Activated naive CD4-positive, alpha-beta T cell treated with anti-CD3 and anti-CD28 coated beads for 36 hours (primary cell): ENCODE measurements at regions not wholly inside any gene's neighbourhood (a gene's known extent, or its start where the extent isn't known, plus 50 kb on each side); places are given as distances from the start of the nearest gene placed in this dataset.
"Not testable (repeated sequence)": the region's sequence is repeated elsewhere in the genome, so short reads cannot be mapped to it uniquely, and the experiment has no call there.

Source experiments
- CTCF ChIA-PET: fragments of 350-600 bp; sonication (Branson Sonifier 250); formaldehyde crosslinking; loops from one replicate; lab custom pipeline; 2021; ENCODE audit warnings: antibody characterized with exemption; lab: Charles Lee
- DNase-seq: peaks from one replicate; pipeline ENCODE4 v3.0.0-alpha.2; 2020
- H3K27ac Mint-ChIP-seq: one replicate; pipeline ENCODE4 v1.8.0; 2021; ENCODE audit warnings: mild to moderate bottlenecking, mixed read lengths
- H3K27me3 Mint-ChIP-seq: one replicate; pipeline ENCODE4 v1.8.0; 2021; ENCODE audit warnings: low read depth, mixed read lengths
- H3K36me3 Mint-ChIP-seq: one replicate; pipeline ENCODE4 v1.8.0; 2021; ENCODE audit warnings: low read depth, mixed read lengths
- H3K4me1 Mint-ChIP-seq: one replicate; pipeline ENCODE4 v1.8.0; 2021; ENCODE audit warnings: low read depth, mixed read lengths
- H3K4me3 Mint-ChIP-seq: one replicate; pipeline ENCODE4 v1.8.0; 2021; ENCODE audit warnings: mild to moderate bottlenecking, moderate library complexity, mixed read lengths
- H3K9me3 Mint-ChIP-seq: one replicate; pipeline ENCODE4 v1.8.0; 2021; ENCODE audit warnings: mixed read lengths
- intact Hi-C: fragments of 100-400 bp; cut with micrococcal nuclease; formaldehyde crosslinking; loops from one replicate; pipeline ENCODE4 v1.15.1; 2023

- Mint-ChIP-seq H3K27ac (no peak overlapping the region), H3K36me3 (no peaks in the 10 kb centered on the region), H3K4me1 (no peaks in the 10 kb centered on the region), H3K9me3 (peaks cover under 1% of the 10 kb centered on the region), H3K27me3 (peaks cover 7% of the 10 kb centered on the region), H3K4me3 (no peak overlapping the region)
- DNase-seq, result no peak
- intact Hi-C loops, result no loop called here
- CTCF ChIA-PET, result no interaction called here
These were observed 98.0 kb upstream of the F13A1 start for GRCh38 chr6:6418421-6418820.

GRCh38 chr6:6420107-6420506 is 99.6 kb upstream of the F13A1 start:
- no peak overlapping the region for H3K27ac Mint-ChIP-seq
- intact Hi-C loops, result no loop called here
- CTCF ChIA-PET, result no interaction called here
- DNase-seq, result no peak
- no peak overlapping the region for H3K4me3 Mint-ChIP-seq
- H3K36me3 Mint-ChIP-seq, result no peaks in the 10 kb centered on the region
- peaks cover 10% of the 10 kb centered on the region for H3K9me3 Mint-ChIP-seq
- H3K4me1 Mint-ChIP-seq, result no peaks in the 10 kb centered on the region
- H3K27me3 Mint-ChIP-seq, result peaks cover 14% of the 10 kb centered on the region

GRCh38 chr6:6434151-6434550 is 113.7 kb upstream of the F13A1 start:
- no peak for DNase-seq
- H3K4me1 Mint-ChIP-seq, result no peaks in the 10 kb centered on the region
- no peak overlapping the region for H3K27ac Mint-ChIP-seq
- H3K27me3 Mint-ChIP-seq, result peaks cover 3% of the 10 kb centered on the region
- CTCF ChIA-PET, result interaction anchor here (0.6 to 0.7 kb wide), 2 partner anchors 485 to 651 kb away, joined by 3 to 7 read pairs; no protein-coding TSS in a partner anchor
- no peaks in the 10 kb centered on the region for H3K9me3 Mint-ChIP-seq
- H3K4me3 Mint-ChIP-seq, result no peak overlapping the region
- H3K36me3 Mint-ChIP-seq, result no peaks in the 10 kb centered on the region
- intact Hi-C loops, result no loop called here

- H3K4me3 Mint-ChIP-seq, result no peak overlapping the region
- peaks cover 3% of the 10 kb centered on the region for H3K27me3 Mint-ChIP-seq
- H3K4me1 Mint-ChIP-seq, result no peaks in the 10 kb centered on the region
- no peak overlapping the region for H3K27ac Mint-ChIP-seq
- CTCF ChIA-PET, result interaction anchor here (0.6 kb wide), 1 partner anchor 485 kb away, joined by 7 read pairs; no protein-coding TSS in a partner anchor
- intact Hi-C loops, result no loop called here
- no peaks in the 10 kb centered on the region for H3K9me3 Mint-ChIP-seq
- no peaks in the 10 kb centered on the region for H3K36me3 Mint-ChIP-seq
- no peak for DNase-seq
These were observed 114.3 kb upstream of the F13A1 start for GRCh38 chr6:6434723-6435122.

GRCh38 chr6:6436366-6436765 is 115.9 kb upstream of the F13A1 start:
- peaks cover 4% of the 10 kb centered on the region for H3K27me3 Mint-ChIP-seq
- no peak overlapping the region for H3K27ac Mint-ChIP-seq
- H3K4me1 Mint-ChIP-seq, result no peaks in the 10 kb centered on the region
- H3K9me3 Mint-ChIP-seq, result no peaks in the 10 kb centered on the region
- no peak overlapping the region for H3K4me3 Mint-ChIP-seq
- no peaks in the 10 kb centered on the region for H3K36me3 Mint-ChIP-seq
- CTCF ChIA-PET, result no interaction called here
- intact Hi-C loops, result no loop called here
- no peak for DNase-seq

GRCh38 chr6:6436946-6437345 is 116.5 kb upstream of the F13A1 start:
- no peaks in the 10 kb centered on the region for H3K36me3 Mint-ChIP-seq
- DNase-seq, result no peak
- H3K4me3 Mint-ChIP-seq, result no peak overlapping the region
- H3K4me1 Mint-ChIP-seq, result no peaks in the 10 kb centered on the region
- CTCF ChIA-PET, result no interaction called here
- H3K9me3 Mint-ChIP-seq, result no peaks in the 10 kb centered on the region
- intact Hi-C loops, result no loop called here
- H3K27ac Mint-ChIP-seq, result no peak overlapping the region
- peaks cover 4% of the 10 kb centered on the region for H3K27me3 Mint-ChIP-seq

- Mint-ChIP-seq H3K9me3 (no peaks in the 10 kb centered on the region), H3K36me3 (no peaks in the 10 kb centered on the region), H3K4me3 (no peak overlapping the region), H3K27me3 (peaks cover 4% of the 10 kb centered on the region), H3K4me1 (no peaks in the 10 kb centered on the region), H3K27ac (no peak overlapping the region)
- CTCF ChIA-PET, result interaction anchor here (0.7 kb wide), 1 partner anchor 185 kb away, joined by 3 read pairs; no protein-coding TSS in a partner anchor
- intact Hi-C loops, result no loop called here
- DNase-seq, result no peak
These were observed 117.8 kb upstream of the F13A1 start for GRCh38 chr6:6438286-6438685.

- DNase-seq, result no peak
- no peaks in the 10 kb centered on the region for H3K36me3 Mint-ChIP-seq
- peaks cover 4% of the 10 kb centered on the region for H3K27me3 Mint-ChIP-seq
- CTCF ChIA-PET, result interaction anchor here (0.9 kb wide), 1 partner anchor 55 kb away, joined by 3 read pairs; no protein-coding TSS in a partner anchor
- intact Hi-C loops, result no loop called here
- no peak overlapping the region for H3K4me3 Mint-ChIP-seq
- no peaks in the 10 kb centered on the region for H3K9me3 Mint-ChIP-seq
- H3K27ac Mint-ChIP-seq, result no peak overlapping the region
- no peaks in the 10 kb centered on the region for H3K4me1 Mint-ChIP-seq
These were observed 119.3 kb upstream of the F13A1 start for GRCh38 chr6:6439778-6440177.

- intact Hi-C loops, result no loop called here
- no peak overlapping the region for H3K4me3 Mint-ChIP-seq
- H3K9me3 Mint-ChIP-seq, result no peaks in the 10 kb centered on the region
- DNase-seq, result no peak
- no peaks in the 10 kb centered on the region for H3K36me3 Mint-ChIP-seq
- CTCF ChIA-PET, result no interaction called here
- H3K27me3 Mint-ChIP-seq, result peaks cover 16% of the 10 kb centered on the region
- no peaks in the 10 kb centered on the region for H3K4me1 Mint-ChIP-seq
- H3K27ac Mint-ChIP-seq, result no peak overlapping the region
These were observed 131.5 kb upstream of the F13A1 start for GRCh38 chr6:6452002-6452401.

GRCh38 chr6:6453186-6453585 is 132.7 kb upstream of the F13A1 start:
- Mint-ChIP-seq H3K4me3 (no peak overlapping the region), H3K9me3 (no peaks in the 10 kb centered on the region), H3K27me3 (peaks cover 17% of the 10 kb centered on the region), H3K36me3 (no peaks in the 10 kb centered on the region), H3K4me1 (no peaks in the 10 kb centered on the region), H3K27ac (no peak overlapping the region)
- DNase-seq, result no peak
- intact Hi-C loops, result no loop called here
- CTCF ChIA-PET, result no interaction called here

GRCh38 chr6:6455272-6455671 is 133.2 kb upstream of the LY86 start:
- no peaks in the 10 kb centered on the region for H3K36me3 Mint-ChIP-seq
- H3K9me3 Mint-ChIP-seq, result peaks cover 4% of the 10 kb centered on the region
- intact Hi-C loops, result no loop called here
- no peak overlapping the region for H3K4me3 Mint-ChIP-seq
- CTCF ChIA-PET, result no interaction called here
- H3K4me1 Mint-ChIP-seq, result no peaks in the 10 kb centered on the region
- no peak overlapping the region for H3K27ac Mint-ChIP-seq
- H3K27me3 Mint-ChIP-seq, result peaks cover 22% of the 10 kb centered on the region
- no peak for DNase-seq

- Mint-ChIP-seq H3K27me3 (peaks cover 39% of the 10 kb centered on the region), H3K9me3 (peaks cover 4% of the 10 kb centered on the region), H3K4me1 (no peaks in the 10 kb centered on the region), H3K36me3 (no peaks in the 10 kb centered on the region), H3K4me3 (no peak overlapping the region), H3K27ac (no peak overlapping the region)
- DNase-seq, result no peak
- intact Hi-C loops, result no loop called here
- CTCF ChIA-PET, result no interaction called here
These were observed 130.3 kb upstream of the LY86 start for GRCh38 chr6:6458172-6458571.

GRCh38 chr6:6459963-6460362 is 128.6 kb upstream of the LY86 start:
- CTCF ChIA-PET, result interaction anchor here (0.6 kb wide), 1 partner anchor 45 kb away, joined by 3 read pairs; no protein-coding TSS in a partner anchor

More at GRCh38 chr6:6459963-6460362, 128.6 kb upstream of the LY86 start:
- peaks cover 38% of the 10 kb centered on the region for H3K27me3 Mint-ChIP-seq
- H3K9me3 Mint-ChIP-seq, H3K4me1 Mint-ChIP-seq, intact Hi-C loops, H3K27ac Mint-ChIP-seq, H3K36me3 Mint-ChIP-seq, DNase-seq, H3K4me3 Mint-ChIP-seq: not testable (repeated sequence)
